ENCODE measurements at regions not wholly inside any gene's neighbourhood (a gene's known extent, or its start where the extent isn't known, plus 50 kb on each side); places are given as distances from the start of the nearest gene placed in this dataset.

DNA sequence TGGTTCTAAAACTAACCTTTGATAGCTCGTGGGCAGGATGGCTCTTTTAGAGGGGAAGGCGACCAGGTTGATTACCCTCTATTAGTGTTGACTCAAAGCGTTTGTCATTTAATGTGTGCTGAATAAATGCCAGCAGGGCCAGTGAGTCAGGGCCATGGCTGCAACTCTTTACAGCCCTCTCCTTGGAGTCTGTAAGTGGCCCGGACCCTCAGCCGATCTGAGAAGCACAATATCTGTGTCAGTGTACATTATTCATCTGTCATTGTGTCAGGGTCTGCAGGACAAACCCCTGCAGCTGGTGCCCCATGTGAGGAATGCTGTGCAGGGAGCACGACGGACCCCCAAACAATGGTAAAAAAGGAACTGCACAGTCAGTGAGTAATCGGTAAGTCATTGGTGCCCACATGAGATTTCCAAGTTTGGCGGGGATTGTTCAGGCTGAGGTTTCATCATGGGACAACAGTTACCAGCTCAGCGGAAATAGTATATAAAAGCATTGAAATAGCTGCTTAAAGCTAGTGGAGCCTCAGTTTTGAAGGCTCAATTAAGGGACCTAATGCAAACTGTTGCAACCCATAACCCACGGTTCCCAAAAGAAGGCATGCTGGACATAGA lies 139.1 kb downstream of the ZNF675 start:
- TF ChIP-seq CTCF (IDR thresholded peaks at IDR 0.05; ENCODE audit: insufficient read depth, low read depth, low read length) (no peak), EZH2 (IDR thresholded peaks at IDR 0.05; ENCODE audit: insufficient read depth, low read length) (no peak)
- Mint-ChIP-seq H3K4me3 (ENCODE audit: unreplicated experiment) (no peak overlapping the region), H3K27ac (ENCODE audit: unreplicated experiment) (no peak overlapping the region), H3K4me1 (ENCODE audit: low read depth, unreplicated experiment) (peaks cover 10% of the 10 kb centered on the region), H3K27me3 (ENCODE audit: low read depth, unreplicated experiment) (no peaks in the 10 kb centered on the region), H3K36me3 (ENCODE audit: low read depth, unreplicated experiment) (no peaks in the 10 kb centered on the region), H3K9me3 (ENCODE audit: unreplicated experiment) (peaks cover 21% of the 10 kb centered on the region)
- H3K27me3 ChIP-seq (ENCODE audit: insufficient read depth, low read length) = no peaks in the 10 kb centered on the region
- H3K4me3 ChIP-seq (ENCODE audit: insufficient read depth, low read depth, low read length) = no peak overlapping the region
- no peaks in the 10 kb centered on the region for H3K36me3 ChIP-seq (ENCODE audit: insufficient read depth, low read length)
- peaks cover 8% of the 10 kb centered on the region for H3K9me3 ChIP-seq (ENCODE audit: insufficient read depth, low read depth, low read length)
- no peaks in the 10 kb centered on the region for H4K20me1 ChIP-seq (ENCODE audit: insufficient read depth, low read length)
- H3K4me2 ChIP-seq (ENCODE audit: low read length) = no peak overlapping the region
- no peak overlapping the region for H3K9ac ChIP-seq (ENCODE audit: low read length)
- DNase-seq (ENCODE audit: low read depth) (no peak), FAIRE-seq (no peak)
- H3K79me2 ChIP-seq (ENCODE audit: insufficient read depth, low read length) = no peaks in the 10 kb centered on the region
- H3K27ac ChIP-seq (ENCODE audit: low read depth, low read length) = no peak overlapping the region
- no peaks in the 10 kb centered on the region for H3K4me1 ChIP-seq (ENCODE audit: insufficient read depth, low read length)
- H2AFZ ChIP-seq (ENCODE audit: low read depth, low read length) = no peak overlapping the region

GRCh38 chr19:23547156-23547555 lies 139.9 kb downstream of the ZNF675 start:
- H3K9me3 Mint-ChIP-seq (ENCODE audit: unreplicated experiment) = peaks cover 23% of the 10 kb centered on the region
- no peak for FAIRE-seq

More at GRCh38 chr19:23547156-23547555, 139.9 kb downstream of the ZNF675 start:
- no peak for TF ChIP-seq CTCF (IDR thresholded peaks at IDR 0.05; ENCODE audit: insufficient read depth, low read depth, low read length)
- no peak for TF ChIP-seq EZH2 (IDR thresholded peaks at IDR 0.05; ENCODE audit: insufficient read depth, low read length)
- H3K4me2 ChIP-seq (ENCODE audit: low read length) = no peak overlapping the region
- H3K36me3 Mint-ChIP-seq (ENCODE audit: low read depth, unreplicated experiment) = no peaks in the 10 kb centered on the region
- H3K36me3 ChIP-seq (ENCODE audit: insufficient read depth, low read length) = no peaks in the 10 kb centered on the region
- no peaks in the 10 kb centered on the region for H3K4me1 ChIP-seq (ENCODE audit: insufficient read depth, low read length)
- H3K9ac ChIP-seq (ENCODE audit: low read length) = no peak overlapping the region
- no peak overlapping the region for H3K4me3 Mint-ChIP-seq (ENCODE audit: unreplicated experiment)
- H3K27me3 ChIP-seq (ENCODE audit: insufficient read depth, low read length) = no peaks in the 10 kb centered on the region
- no peaks in the 10 kb centered on the region for H3K79me2 ChIP-seq (ENCODE audit: insufficient read depth, low read length)
- peaks cover 13% of the 10 kb centered on the region for H3K9me3 ChIP-seq (ENCODE audit: insufficient read depth, low read depth, low read length)
- H3K4me1 Mint-ChIP-seq (ENCODE audit: low read depth, unreplicated experiment) = peaks cover 10% of the 10 kb centered on the region
- no peak overlapping the region for H3K27ac Mint-ChIP-seq (ENCODE audit: unreplicated experiment)
- H4K20me1 ChIP-seq (ENCODE audit: insufficient read depth, low read length) = no peaks in the 10 kb centered on the region
- no peak for DNase-seq (ENCODE audit: low read depth)
- no peak overlapping the region for H3K27ac ChIP-seq (ENCODE audit: low read depth, low read length)
- no peak overlapping the region for H3K4me3 ChIP-seq (ENCODE audit: insufficient read depth, low read depth, low read length)
- no peak overlapping the region for H2AFZ ChIP-seq (ENCODE audit: low read depth, low read length)
- no peaks in the 10 kb centered on the region for H3K27me3 Mint-ChIP-seq (ENCODE audit: low read depth, unreplicated experiment)

All from astrocyte (in vitro differentiated cells and primary cell).